ENCODE measurements at regions not wholly inside any gene's neighbourhood (a gene's known extent, or its start where the extent isn't known, plus 50 kb on each side); places are given as distances from the start of the nearest gene placed in this dataset.

- no peak for TF ChIP-seq CTCF (conservative IDR thresholded peaks at IDR 0.05)
- no peak for TF ChIP-seq ZFX (IDR thresholded peaks at IDR 0.05)
Observed at GRCh38 chr14:97539411-97539795, 742.2 kb downstream of the VRK1 start.
